Peyer's patch (tissue), 4 donors: ENCODE measurements at regions not wholly inside any gene's neighbourhood (a gene's known extent, or its start where the extent isn't known, plus 50 kb on each side); places are given as distances from the start of the nearest gene placed in this dataset.
"Not testable (repeated sequence)": the region's sequence is repeated elsewhere in the genome, so short reads cannot be mapped to it uniquely, and the experiment has no call there.

ENCODE experiments used
- DNase-seq, 3 donors: peaks; one replicate each; pipeline ENCODE4 v3.0.0-alpha.2; 2017 to 2019
- H3K27ac ChIP-seq, 4 donors: fragments of 200-600 bp; sonication (generic); one replicate each; pipeline ENCODE4 v1.5.1; 2016 to 2019
- H3K27me3 ChIP-seq, 2 donors: fragments of 200-600 bp; sonication (generic); one replicate each; pipeline ENCODE4 v1.5.1; 2019
- H3K36me3 ChIP-seq, 3 donors: fragments of 200-600 bp; sonication (generic); one replicate each; pipeline ENCODE4 v1.5.1; 2016 to 2019
- H3K4me1 ChIP-seq, 4 donors: fragments of 200-600 bp; sonication (generic); one replicate each; pipeline ENCODE4 v1.5.1; 2016 to 2019
- H3K4me3 ChIP-seq, 4 donors: fragments of 200-600 bp; sonication (generic); 1 replicate in 3 of 4; 2 replicates in 1 of 4; pipeline ENCODE4 v1.5.1; 2016 to 2019; ENCODE audit warnings: mild to moderate bottlenecking in 1 of 4
- H3K9me3 ChIP-seq, 4 donors: fragments of 200-600 bp; sonication (generic); one replicate each; pipeline ENCODE4 v1.5.1; 2016 to 2019; ENCODE audit warnings: mild to moderate bottlenecking in 1 of 4
- POLR2A ChIP-seq, 2 donors: fragments of 450-650 bp; IDR thresholded peaks; one replicate each; pipeline ENCODE4 v1.5.1; 2017; ENCODE audit warnings: antibody characterized with exemption in 2 of 2, mild to moderate bottlenecking in 2 of 2, moderate library complexity in 2 of 2
- TF ChIP-seq, protein P1 (sequence below), 6 experiments: fragments of 450-650 bp in 4 of 6; fragments of 200-600 bp in 2 of 6; sonication (generic) in 1 of 6; IDR thresholded peaks; one replicate each; pipeline ENCODE4 v1.5.1; 2017 to 2019; ENCODE audit warnings: antibody characterized with exemption in 6 of 6, mild to moderate bottlenecking in 3 of 6, moderate library complexity in 1 of 6

DNA sequence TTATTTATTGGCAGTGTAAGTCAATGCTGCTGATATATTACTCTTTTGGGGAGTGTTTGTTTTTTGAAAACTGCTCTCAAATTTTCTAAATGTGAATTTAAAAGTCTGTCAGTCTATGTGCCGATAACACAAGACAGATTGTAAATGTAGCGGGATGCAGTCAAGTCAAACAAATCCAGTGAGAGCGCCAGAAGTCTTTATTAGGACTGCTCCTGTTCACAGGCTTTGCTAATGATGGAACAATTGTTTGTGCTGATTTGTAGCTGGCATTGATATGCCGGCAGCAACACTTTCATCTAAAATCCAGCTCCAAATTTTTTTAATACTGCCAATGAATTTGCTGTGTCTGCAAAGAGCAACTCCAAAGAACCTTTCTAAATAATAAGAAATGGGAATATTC lies 78.7 kb upstream of the TET2 start:
- Histone ChIP-seq H3K4me1 (no peaks in the 10 kb centered on the region), H3K36me3 (no peaks in the 10 kb centered on the region), H3K9me3 (no peaks in the 10 kb centered on the region), H3K4me3 (no peak overlapping the region), H3K27ac (no peak overlapping the region), H3K27me3 (no peaks in the 10 kb centered on the region)
- no peak for DNase-seq
- TF ChIP-seq POLR2A (IDR thresholded peaks at IDR 0.05), result no peak
- TF ChIP-seq, protein P1, sequence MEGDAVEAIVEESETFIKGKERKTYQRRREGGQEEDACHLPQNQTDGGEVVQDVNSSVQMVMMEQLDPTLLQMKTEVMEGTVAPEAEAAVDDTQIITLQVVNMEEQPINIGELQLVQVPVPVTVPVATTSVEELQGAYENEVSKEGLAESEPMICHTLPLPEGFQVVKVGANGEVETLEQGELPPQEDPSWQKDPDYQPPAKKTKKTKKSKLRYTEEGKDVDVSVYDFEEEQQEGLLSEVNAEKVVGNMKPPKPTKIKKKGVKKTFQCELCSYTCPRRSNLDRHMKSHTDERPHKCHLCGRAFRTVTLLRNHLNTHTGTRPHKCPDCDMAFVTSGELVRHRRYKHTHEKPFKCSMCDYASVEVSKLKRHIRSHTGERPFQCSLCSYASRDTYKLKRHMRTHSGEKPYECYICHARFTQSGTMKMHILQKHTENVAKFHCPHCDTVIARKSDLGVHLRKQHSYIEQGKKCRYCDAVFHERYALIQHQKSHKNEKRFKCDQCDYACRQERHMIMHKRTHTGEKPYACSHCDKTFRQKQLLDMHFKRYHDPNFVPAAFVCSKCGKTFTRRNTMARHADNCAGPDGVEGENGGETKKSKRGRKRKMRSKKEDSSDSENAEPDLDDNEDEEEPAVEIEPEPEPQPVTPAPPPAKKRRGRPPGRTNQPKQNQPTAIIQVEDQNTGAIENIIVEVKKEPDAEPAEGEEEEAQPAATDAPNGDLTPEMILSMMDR (IDR thresholded peaks at IDR 0.05), result no peak

- no peak for DNase-seq
- H3K4me3 ChIP-seq, result no peak overlapping the region
- H3K9me3 ChIP-seq, result no peaks in the 10 kb centered on the region
- no peaks in the 10 kb centered on the region for H3K4me1 ChIP-seq
- H3K36me3 ChIP-seq, result no peaks in the 10 kb centered on the region
- TF ChIP-seq, protein P1 (IDR thresholded peaks at IDR 0.05), result no peak
- no peak for TF ChIP-seq POLR2A (IDR thresholded peaks at IDR 0.05)
- H3K27me3 ChIP-seq, result no peaks in the 10 kb centered on the region
- H3K27ac ChIP-seq, result no peak overlapping the region
These were observed 78.2 kb upstream of the TET2 start for GRCh38 chr4:105068516-105068915.

- H3K36me3 ChIP-seq, H3K4me1 ChIP-seq, H3K9me3 ChIP-seq, H3K27me3 ChIP-seq, H3K27ac ChIP-seq, DNase-seq, H3K4me3 ChIP-seq: not testable (repeated sequence)
These were observed 74.6 kb upstream of the TET2 start for GRCh38 chr4:105072095-105072494.

- no peak for DNase-seq
- no peak overlapping the region for H3K4me3 ChIP-seq
- H3K27me3 ChIP-seq, result no peaks in the 10 kb centered on the region
- H3K36me3 ChIP-seq, result no peaks in the 10 kb centered on the region
- H3K27ac ChIP-seq, result no peak overlapping the region
- TF ChIP-seq, protein P1 (IDR thresholded peaks at IDR 0.05), result no peak
- no peak for TF ChIP-seq POLR2A (IDR thresholded peaks at IDR 0.05)
- H3K9me3 ChIP-seq, result no peaks in the 10 kb centered on the region
- no peaks in the 10 kb centered on the region for H3K4me1 ChIP-seq
These were observed 72.6 kb upstream of the TET2 start for GRCh38 chr4:105074097-105074496.

- no peaks in the 10 kb centered on the region for H3K4me1 ChIP-seq
- H3K27me3 ChIP-seq, result no peaks in the 10 kb centered on the region
These were observed 71.6 kb upstream of the TET2 start for GRCh38 chr4:105075045-105075444.

GRCh38 chr4:105088110-105088879 lies 58.4 kb upstream of the TET2 start:
- no peak for DNase-seq
- peak overlapping the region in 1 of 4 donors; percentile 43 for H3K27ac ChIP-seq
- H3K4me1 ChIP-seq, result no peaks in the 10 kb centered on the region

More at GRCh38 chr4:105075045-105075444, 71.6 kb upstream of the TET2 start:
- TF ChIP-seq, protein P1 (IDR thresholded peaks at IDR 0.05), result no peak
- no peak for TF ChIP-seq POLR2A (IDR thresholded peaks at IDR 0.05)
- Histone ChIP-seq H3K9me3 (no peaks in the 10 kb centered on the region), H3K36me3 (no peaks in the 10 kb centered on the region), H3K27ac (no peak overlapping the region), H3K4me3 (no peak overlapping the region)
- DNase-seq, result no peak

More at GRCh38 chr4:105088110-105088879, 58.4 kb upstream of the TET2 start:
- no peak for TF ChIP-seq POLR2A (IDR thresholded peaks at IDR 0.05)
- TF ChIP-seq, protein P1 (IDR thresholded peaks at IDR 0.05), result no peak
- no peak overlapping the region for H3K4me3 ChIP-seq
- no peaks in the 10 kb centered on the region for H3K9me3 ChIP-seq
- no peaks in the 10 kb centered on the region for H3K27me3 ChIP-seq
- no peaks in the 10 kb centered on the region for H3K36me3 ChIP-seq
